K562 (cell line): ENCODE measurements at regions not wholly inside any gene's neighbourhood (a gene's known extent, or its start where the extent isn't known, plus 50 kb on each side); places are given as distances from the start of the nearest gene placed in this dataset.

Experiments used
- ATAC-seq: fragments of 200-7000 bp; cut with Tn5 transposase; 3 replicates; pipeline ENCODE4 v1.9.1; 2020; ENCODE audit warnings: moderate library complexity
- BruUV-seq: library from RNA; stranded (reverse); fragments of 400-500 nt; replicated peaks from 2 replicates; lab custom pipeline; 2021; lab: Mats Ljungman, UMichigan
- CTCF ChIA-PET: fragments of 300-600 bp; formaldehyde crosslinking; extraction: SDS; loops from one replicate; lab custom pipeline; 2021; ENCODE audit warnings: low intra/inter-chr PET ratio; lab: Yijun Ruan, JAX
- POLR2A ChIA-PET: fragments of 300-600, 350-650 bp; sonication (Branson Sonifier 250); formaldehyde crosslinking; extraction: SDS; loops from one replicate; lab custom pipeline; 2021; ENCODE audit warnings: antibody characterized with exemption, inconsistent platforms; lab: Yijun Ruan, JAX
- DNase-seq, 4 experiments: peaks; one replicate each; pipeline versions ENCODE4 v3.0.0 to v3.0.0-alpha.2; 2011 to 2018; ENCODE audit warnings: low spot score in 3 of 4, mixed read lengths in 3 of 4; ENCODE audit errors: extremely low read depth in 1 of 4
- FAIRE-seq: peaks from 2 replicates; lab custom pipeline; 2011; peaks lifted over from hg19 to GRCh38; lab: Jason Lieb, UNC
- H2AFZ ChIP-seq: 2 replicates; pipeline ENCODE4 v1.6.0; 2011; ENCODE audit warnings: low read depth, low read length, control low read depth, inconsistent platforms
- H3K27ac ChIP-seq: fragments of 200-600 bp; 3 replicates; pipeline ENCODE4 v1.8.0; 2011; ENCODE audit warnings: low read depth, mild to moderate bottlenecking, control low read depth, inconsistent platforms, low read length, moderate library complexity, mixed read lengths; ENCODE audit errors: extremely low read depth
- H3K27me3 ChIP-seq, 2 experiments: fragments of 300-600 bp in 1 of 2; 2 replicates in 1 of 2; 3 replicates in 1 of 2; pipeline versions ENCODE4 v1.6.0 to v1.8.0; 2011; ENCODE audit warnings: inconsistent platforms in 2 of 2, low read length in 2 of 2, mild to moderate bottlenecking in 1 of 2, mixed read lengths in 1 of 2, moderate library complexity in 1 of 2; ENCODE audit not compliant: control insufficient read depth in 2 of 2, insufficient read depth in 2 of 2
- H3K36me3 ChIP-seq: fragments of 300-600 bp; 3 replicates; pipeline ENCODE4 v1.8.0; 2011; ENCODE audit warnings: mild to moderate bottlenecking, low read length, inconsistent platforms; ENCODE audit not compliant: control insufficient read depth, insufficient read depth
- H3K4me1 ChIP-seq, 2 experiments: fragments of 200-600 bp in 1 of 2; replicated peaks in 1 of 2; 2 replicates in 1 of 2; 3 replicates in 1 of 2; pipeline versions ENCODE4 v1.5.1 to v1.8.0; 2011; ENCODE audit warnings: inconsistent platforms in 2 of 2, low read length in 2 of 2, mild to moderate bottlenecking in 1 of 2, mixed read lengths in 1 of 2, moderate library complexity in 1 of 2; ENCODE audit not compliant: control insufficient read depth in 2 of 2, insufficient read depth in 2 of 2
- H3K4me2 ChIP-seq: 2 replicates; pipeline ENCODE4 v1.6.1; 2011; ENCODE audit warnings: low read length, control low read depth, inconsistent platforms, mixed read lengths; ENCODE audit not compliant: insufficient read depth
- H3K4me3 ChIP-seq: fragments of 200-600 bp; sonication (generic), shearing (Covaris generic); 2 replicates; pipeline ENCODE4 v1.5.1; 2016; ENCODE audit warnings: control low read depth, inconsistent platforms
- H3K79me2 ChIP-seq: fragments of 200-600 bp; 3 replicates; pipeline ENCODE4 v1.8.0; 2011; ENCODE audit warnings: low read length, inconsistent platforms; ENCODE audit not compliant: control insufficient read depth, insufficient read depth
- H3K9ac ChIP-seq, 2 experiments: 2 replicates each; pipeline versions ENCODE4 v1.6.0 to v1.6.1; 2011; ENCODE audit warnings: low read depth in 2 of 2, low read length in 2 of 2, control low read depth in 1 of 2, inconsistent platforms in 1 of 2, mild to moderate bottlenecking in 1 of 2, mixed read lengths in 1 of 2; ENCODE audit not compliant: insufficient read depth in 1 of 2
- H3K9me1 ChIP-seq: one replicate; pipeline ENCODE4 v1.6.0; 2011; ENCODE audit warnings: inconsistent platforms, mild to moderate bottlenecking, low read length, moderate library complexity; ENCODE audit not compliant: control insufficient read depth, insufficient read depth
- H3K9me3 ChIP-seq: replicated peaks from 2 replicates; pipeline ENCODE4 v1.5.1; 2011; ENCODE audit warnings: low read depth, low read length, inconsistent platforms; ENCODE audit not compliant: control insufficient read depth, insufficient read depth
- H4K20me1 ChIP-seq: replicated peaks from 2 replicates; pipeline ENCODE4 v1.6.1; 2011; ENCODE audit warnings: low read length, inconsistent platforms, mixed read lengths; ENCODE audit not compliant: control insufficient read depth, insufficient read depth
- ELF2 ChIP-seq: fragments of 250-450 bp; sonication (Bioruptor Pico); IDR thresholded peaks from 2 replicates; pipeline ENCODE4 v1.5.0; 2021; ENCODE audit warnings: mild to moderate bottlenecking
- ILF3 ChIP-seq: fragments of 450-650 bp; IDR thresholded peaks from 2 replicates; pipeline ENCODE4 v1.6.1; 2018; ENCODE audit warnings: antibody characterized with exemption, mild to moderate bottlenecking, moderate library complexity, borderline replicate concordance
- KLF13 ChIP-seq: fragments of 450-650 bp; IDR thresholded peaks from 2 replicates; pipeline ENCODE4 v1.6.1; 2016; ENCODE audit warnings: missing genetic modification characterization, low read depth, mild to moderate bottlenecking, missing compliant biosample characterization, moderate library complexity, borderline replicate concordance
- MCM2 ChIP-seq: fragments of 450-650 bp; IDR thresholded peaks from 2 replicates; pipeline ENCODE4 v1.6.1; 2017; ENCODE audit warnings: low read depth, mild to moderate bottlenecking
- SNAPC5 ChIP-seq: fragments of 250-450 bp; sonication (Bioruptor Pico); IDR thresholded peaks from 2 replicates; pipeline ENCODE4 v1.8.0; 2021; ENCODE audit warnings: moderate library complexity, mild to moderate bottlenecking, inconsistent platforms
- TEAD2 ChIP-seq: fragments of 450-650 bp; IDR thresholded peaks from 2 replicates; pipeline ENCODE4 v1.6.1; 2016; ENCODE audit warnings: missing genetic modification characterization, control low read depth, missing compliant biosample characterization
- UBTF ChIP-seq, 2 experiments: IDR thresholded peaks; 2 replicates each; pipeline ENCODE4 v1.6.1; 2012; ENCODE audit warnings: improper control_type of control experiment in 2 of 2, low read depth in 2 of 2, low read length in 2 of 2, borderline replicate concordance in 1 of 2
- ZEB2 ChIP-seq: fragments of 450-650 bp; IDR thresholded peaks from 2 replicates; pipeline ENCODE4 v1.6.1; 2016
- ZNF639 ChIP-seq, 2 experiments: fragments of 200-800 bp in 1 of 2; sonication (Bioruptor generic) in 1 of 2; sonication (generic) in 1 of 2; formaldehyde crosslinking in 1 of 2; IDR thresholded peaks in 1 of 2; conservative IDR thresholded peaks in 1 of 2; 2 replicates each; pipeline versions ENCODE4 v1.5.0 to v1.6.1; 2016 to 2020; ENCODE audit warnings: missing compliant biosample characterization in 1 of 2, missing genetic modification characterization in 1 of 2, missing genetic modification reagents in 1 of 2
- ZNF668 ChIP-seq: fragments of 250-450 bp; sonication (Bioruptor Pico); IDR thresholded peaks from 2 replicates; pipeline ENCODE4 v1.8.0; 2022; ENCODE audit warnings: mild to moderate bottlenecking, inconsistent platforms
- in situ Hi-C: fragments of 300-500 bp; cut with MboI; formaldehyde crosslinking; loops from 4 replicates; pipeline ENCODE4 v1.15.0; 2018; ENCODE audit warnings: inconsistent platforms, mixed read lengths
- intact Hi-C: fragments of 100-400 bp; cut with micrococcal nuclease; formaldehyde crosslinking; loops from 2 replicates; pipeline ENCODE4 v1.14.2; 2022
- TF ChIP-seq, protein P1 (sequence below): fragments of 450-650 bp; IDR thresholded peaks from 2 replicates; pipeline ENCODE4 v1.7.0; 2016; ENCODE audit warnings: borderline replicate concordance

GRCh38 chr14:30063746-30064145 lies 136.1 kb upstream of the PRKD1 start (continued):
- TF ChIP-seq SNAPC5 (CRISPR knock-in tag) (no peak), ILF3 (no peak), TEAD2 (no peak), KLF13 (tag) (no peak), ELF2 (CRISPR knock-in tag) (no peak)

- POLR2A ChIA-PET: no interaction called here
- in situ Hi-C loops: no loop called here
- Histone ChIP-seq H2AFZ (no peak overlapping the region), H3K27me3 (no peaks in the 10 kb centered on the region), H3K9me1 (no peaks in the 10 kb centered on the region), H3K9me3 (no peaks in the 10 kb centered on the region), H4K20me1 (no peaks in the 10 kb centered on the region), H3K36me3 (no peaks in the 10 kb centered on the region), H3K9ac (no peak overlapping the region), H3K4me1 (no peaks in the 10 kb centered on the region), H3K4me2 (no peak overlapping the region), H3K27ac (no peak overlapping the region), H3K4me3 (no peak overlapping the region), H3K79me2 (no peaks in the 10 kb centered on the region)
- intact Hi-C loops: no loop called here
- DNase-seq (no peak), FAIRE-seq (no peak), ATAC-seq (no peak)
- BruUV-seq: no TSS peak
- CTCF ChIA-PET: no interaction called here
- TF ChIP-seq ZEB2: no peak
- no peak for TF ChIP-seq ZNF639 (CRISPR knock-in tag; conservative IDR thresholded peaks at IDR 0.05 in 1 of 2, IDR thresholded peaks at IDR 0.05 in 1 of 2)
- no peak for TF ChIP-seq UBTF (IDR thresholded peaks at IDR 0.05; ENCODE audit: borderline replicate concordance in 1 of 2, low read depth in 2 of 2, low read length in 2 of 2)
- TF ChIP-seq, protein P1, sequence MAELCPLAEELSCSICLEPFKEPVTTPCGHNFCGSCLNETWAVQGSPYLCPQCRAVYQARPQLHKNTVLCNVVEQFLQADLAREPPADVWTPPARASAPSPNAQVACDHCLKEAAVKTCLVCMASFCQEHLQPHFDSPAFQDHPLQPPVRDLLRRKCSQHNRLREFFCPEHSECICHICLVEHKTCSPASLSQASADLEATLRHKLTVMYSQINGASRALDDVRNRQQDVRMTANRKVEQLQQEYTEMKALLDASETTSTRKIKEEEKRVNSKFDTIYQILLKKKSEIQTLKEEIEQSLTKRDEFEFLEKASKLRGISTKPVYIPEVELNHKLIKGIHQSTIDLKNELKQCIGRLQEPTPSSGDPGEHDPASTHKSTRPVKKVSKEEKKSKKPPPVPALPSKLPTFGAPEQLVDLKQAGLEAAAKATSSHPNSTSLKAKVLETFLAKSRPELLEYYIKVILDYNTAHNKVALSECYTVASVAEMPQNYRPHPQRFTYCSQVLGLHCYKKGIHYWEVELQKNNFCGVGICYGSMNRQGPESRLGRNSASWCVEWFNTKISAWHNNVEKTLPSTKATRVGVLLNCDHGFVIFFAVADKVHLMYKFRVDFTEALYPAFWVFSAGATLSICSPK: no peak
- TF ChIP-seq MCM2: no peak
- TF ChIP-seq ZNF668: no peak
Observed at GRCh38 chr14:30064454-30064853, 136.8 kb upstream of the PRKD1 start.
